HG03460 (cell line): ENCODE measurements at regions not wholly inside any gene's neighbourhood (a gene's known extent, or its start where the extent isn't known, plus 50 kb on each side); places are given as distances from the start of the nearest gene placed in this dataset.

Experiments
- ATAC-seq: cut with Tn5 transposase; IDR thresholded peaks from one replicate; pipeline ENCODE4 v1.9.1; 2021; ENCODE audit not compliant: unreplicated experiment

DNA sequence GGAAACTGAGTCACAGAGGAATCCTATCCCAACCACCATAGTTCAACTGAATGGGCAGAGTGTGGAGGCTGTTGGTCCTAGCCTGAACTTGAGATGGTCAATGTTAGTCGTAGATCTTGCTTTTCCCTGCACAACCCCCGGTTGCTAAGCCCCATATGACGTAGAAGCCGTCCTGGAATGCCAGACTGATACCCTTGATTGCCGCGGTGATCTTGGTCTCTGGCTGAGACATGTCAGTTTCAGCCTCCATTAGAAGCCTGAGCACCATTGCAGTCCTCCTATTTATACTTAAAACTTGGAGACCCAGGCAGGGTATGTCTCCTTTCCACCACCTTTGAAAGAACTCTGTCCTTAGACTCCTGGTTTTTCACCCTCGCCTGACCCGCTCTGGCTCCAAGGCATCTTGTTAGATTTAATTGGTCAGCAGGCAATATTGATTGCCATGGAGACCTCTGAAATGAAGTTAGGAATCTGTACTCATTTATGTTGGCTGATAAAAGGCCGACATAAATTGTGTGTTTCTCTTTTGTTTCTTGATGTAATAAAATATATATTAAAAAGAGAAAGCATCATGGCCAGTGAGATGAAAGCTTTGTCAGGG, 53.4 kb downstream of the RPLP1 start:
- no peak for ATAC-seq

DNA sequence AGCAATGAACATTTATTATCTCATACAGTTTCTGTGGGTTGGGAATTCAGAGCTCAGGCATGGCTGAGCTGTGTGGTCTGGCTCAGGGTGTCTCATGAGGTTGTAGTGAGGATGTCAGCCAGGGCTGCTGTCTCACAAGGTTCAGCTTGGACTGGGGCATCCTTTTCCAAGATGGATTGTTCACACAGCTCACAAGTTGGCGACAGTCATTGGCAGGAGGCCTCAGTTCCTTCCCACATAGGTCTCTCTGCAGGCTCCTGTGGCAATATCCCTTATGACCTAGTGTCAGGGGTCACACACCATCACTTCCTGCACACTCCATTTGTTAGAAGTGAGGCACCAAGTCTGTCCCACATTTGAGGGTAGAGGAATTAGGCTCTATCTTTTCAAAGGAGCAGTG, 56.0 kb downstream of the RPLP1 start:
- ATAC-seq = no peak

DNA sequence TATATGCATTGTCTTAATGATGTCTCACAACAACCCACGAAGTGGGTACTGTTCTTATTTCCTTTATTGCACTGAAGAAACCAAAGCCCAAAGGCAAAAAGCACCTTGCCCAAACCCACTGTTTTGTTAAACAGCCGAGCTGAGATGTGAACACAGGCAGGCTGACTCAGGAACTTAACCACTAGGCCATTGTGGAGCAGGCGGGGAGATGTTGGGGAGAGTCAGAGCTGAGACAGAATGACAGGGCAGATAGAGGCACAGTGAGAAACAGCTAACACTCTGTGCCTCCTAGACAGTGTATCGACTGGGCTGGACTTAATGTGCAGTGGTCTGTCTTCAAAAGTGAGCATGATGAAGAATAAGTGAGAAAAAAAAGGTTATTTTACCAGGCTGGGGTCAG, 56.5 kb downstream of the RPLP1 start:
- ATAC-seq = no peak

DNA sequence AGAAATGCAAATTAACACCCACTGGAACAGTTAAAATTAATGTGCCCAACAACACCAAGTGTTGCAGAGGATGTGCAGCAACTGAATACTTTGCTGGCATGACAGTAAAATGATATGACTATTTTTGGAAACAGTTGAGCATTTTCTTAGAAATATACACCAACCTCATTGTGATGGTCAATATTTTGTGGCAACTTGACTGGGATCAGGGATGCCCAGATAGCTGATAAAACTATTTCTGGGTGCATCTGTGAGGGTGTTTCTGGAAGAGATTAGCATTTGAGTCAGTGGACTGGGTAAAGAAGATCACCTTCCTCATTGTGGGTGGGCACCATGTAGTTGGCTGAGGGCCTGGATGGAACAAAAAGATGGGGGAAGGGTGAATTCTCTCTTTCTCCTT, 57.9 kb downstream of the RPLP1 start:
- no peak for ATAC-seq

DNA sequence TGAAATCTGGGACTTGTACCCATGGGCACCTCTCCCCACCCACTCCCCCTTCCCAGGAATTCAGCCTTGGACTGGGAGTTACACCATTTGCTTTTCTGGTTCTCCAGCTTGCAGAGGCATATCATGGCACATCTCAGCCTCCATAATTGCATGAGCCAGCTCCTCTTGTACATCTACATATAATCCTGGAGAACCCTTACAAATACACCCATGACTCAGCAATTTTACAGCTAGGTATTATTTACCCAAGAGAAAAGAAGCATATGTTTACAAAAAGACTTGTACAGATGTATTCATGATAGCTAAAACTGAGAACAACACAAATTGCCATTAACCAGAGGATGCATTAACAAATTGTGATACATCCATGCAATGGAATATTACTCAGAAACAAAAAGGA, 58.4 kb downstream of the RPLP1 start:
- ATAC-seq = no peak

DNA sequence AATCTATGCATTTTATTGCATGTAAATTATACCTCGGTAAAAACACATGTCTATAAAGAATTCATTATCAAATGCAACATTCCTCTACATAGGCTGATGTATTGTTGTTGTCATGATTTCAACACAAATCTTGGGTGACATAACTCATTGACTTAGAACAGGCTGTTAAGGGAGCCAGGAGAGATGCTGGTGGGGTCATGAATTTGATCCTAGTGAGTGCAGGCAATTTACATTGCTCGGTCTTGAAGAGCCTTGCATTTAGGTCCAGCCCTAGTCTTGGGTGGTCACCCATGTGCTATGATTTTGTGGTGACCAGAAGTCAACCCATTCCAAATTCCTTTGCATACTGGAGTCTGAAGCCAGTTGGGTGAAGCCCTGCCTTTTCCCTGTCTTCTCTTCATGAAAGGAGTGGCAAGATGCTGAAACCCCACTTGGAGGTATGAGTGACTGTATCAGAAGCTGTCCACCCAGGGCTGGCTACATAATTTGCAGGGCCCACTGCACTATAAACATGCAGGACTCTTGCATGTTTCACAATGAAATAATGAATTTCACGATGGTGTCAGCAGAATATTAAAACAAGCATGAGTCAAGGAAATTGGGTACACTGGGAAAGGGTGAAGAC, 59.2 kb downstream of the RPLP1 start:
- ATAC-seq = no peak

DNA sequence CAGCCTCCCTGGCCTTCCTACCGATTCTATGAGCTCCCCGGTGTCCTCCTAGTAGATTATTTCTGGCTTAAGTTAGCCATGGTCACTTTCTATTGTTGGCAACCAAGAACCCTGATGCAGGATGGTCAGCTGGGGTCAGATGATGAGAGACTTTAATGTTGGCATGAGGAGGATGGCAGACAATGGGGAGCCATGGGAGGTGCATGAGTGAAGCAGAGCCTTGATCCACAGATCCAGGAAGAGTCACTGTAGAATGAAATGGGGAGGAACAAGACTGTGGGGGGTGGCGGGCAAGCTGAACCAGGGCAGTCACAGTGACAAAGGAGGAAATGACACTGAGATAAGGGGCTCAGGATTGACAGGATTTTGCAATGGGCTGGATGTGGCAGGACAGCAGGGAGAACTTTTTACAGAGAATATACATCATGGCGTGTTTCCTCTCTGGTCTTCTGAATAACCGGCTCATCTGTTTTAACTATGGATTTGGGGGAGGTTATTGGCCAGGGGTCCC, 60.9 kb downstream of the RPLP1 start:
- ATAC-seq = no peak

DNA sequence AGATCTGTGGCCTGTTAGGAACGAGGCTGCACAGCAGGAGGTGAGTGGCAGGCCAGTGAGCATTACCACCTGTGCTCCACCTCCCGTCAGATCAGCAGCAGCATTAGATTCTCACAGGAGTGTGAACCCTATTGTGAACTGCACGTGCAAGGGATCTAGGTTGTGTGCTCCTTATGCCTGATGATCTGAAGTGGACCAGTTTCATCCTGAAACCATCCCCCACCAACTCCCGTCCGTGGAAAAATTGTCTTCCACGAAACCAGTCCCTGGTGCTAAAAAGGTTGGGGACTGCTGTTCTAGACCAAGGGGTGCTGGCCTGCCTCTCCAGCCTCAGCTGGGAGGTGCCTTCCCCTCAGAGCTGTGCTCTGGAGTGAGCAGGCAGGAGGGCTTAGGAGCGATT, 61.4 kb downstream of the RPLP1 start:
- ATAC-seq = no peak

DNA sequence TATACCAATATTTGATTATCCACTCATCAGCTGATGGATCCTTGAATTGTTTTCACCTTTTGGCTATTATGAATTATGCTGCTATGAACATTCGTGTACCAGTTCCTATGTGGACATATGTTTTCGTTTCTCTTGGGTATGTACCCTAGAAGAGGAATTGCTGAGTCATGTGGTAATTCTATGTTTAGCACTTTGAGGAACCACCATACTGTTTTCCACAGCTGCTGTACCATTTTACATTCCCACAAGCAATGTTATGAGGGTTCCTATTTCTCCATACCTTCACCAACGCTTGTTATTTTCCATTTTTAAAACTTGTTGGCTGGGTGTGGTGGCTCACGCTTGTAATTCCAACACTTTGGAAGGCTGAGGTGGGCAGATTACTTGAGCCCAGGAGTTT, 62.9 kb downstream of the RPLP1 start:
- ATAC-seq = no peak

DNA sequence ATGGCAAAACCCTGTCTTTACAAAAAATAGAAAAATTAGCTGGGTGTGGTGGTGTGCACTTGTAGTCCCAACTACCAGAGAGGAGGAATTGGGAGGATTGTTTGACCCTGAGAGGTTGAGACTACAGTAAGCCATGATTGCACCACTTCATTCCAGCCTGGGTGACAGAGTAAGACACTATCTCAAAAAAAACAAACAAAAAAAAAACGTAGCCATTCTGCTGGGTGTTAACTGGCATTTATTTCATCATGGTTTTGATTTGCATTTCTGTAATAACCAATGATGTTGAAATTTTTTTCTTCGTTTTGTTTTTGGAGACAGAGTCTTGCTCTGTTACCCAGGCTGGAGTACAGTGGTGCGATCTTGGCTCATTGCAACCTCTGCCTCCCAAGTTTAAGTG, 63.3 kb downstream of the RPLP1 start:
- ATAC-seq = no peak

DNA sequence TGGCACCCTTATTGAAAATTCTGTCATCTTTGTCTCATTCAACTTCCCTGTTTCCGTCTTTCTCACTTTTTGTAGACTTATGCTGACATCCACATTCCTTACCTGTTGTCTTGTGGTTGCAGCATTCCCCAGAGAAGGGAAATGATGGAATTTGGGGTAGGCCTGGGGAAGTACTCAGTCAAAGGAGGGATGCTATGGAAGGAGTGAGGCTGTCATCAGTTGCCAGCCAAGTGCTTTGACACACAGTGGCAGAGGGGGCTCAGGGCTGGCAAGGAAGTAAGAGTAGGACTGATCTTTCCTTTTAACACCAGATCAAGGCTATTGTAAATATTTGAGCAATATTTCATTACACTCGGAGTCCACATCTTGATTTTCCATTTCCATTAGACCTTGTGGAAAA, 64.4 kb downstream of the RPLP1 start:
- no peak for ATAC-seq

DNA sequence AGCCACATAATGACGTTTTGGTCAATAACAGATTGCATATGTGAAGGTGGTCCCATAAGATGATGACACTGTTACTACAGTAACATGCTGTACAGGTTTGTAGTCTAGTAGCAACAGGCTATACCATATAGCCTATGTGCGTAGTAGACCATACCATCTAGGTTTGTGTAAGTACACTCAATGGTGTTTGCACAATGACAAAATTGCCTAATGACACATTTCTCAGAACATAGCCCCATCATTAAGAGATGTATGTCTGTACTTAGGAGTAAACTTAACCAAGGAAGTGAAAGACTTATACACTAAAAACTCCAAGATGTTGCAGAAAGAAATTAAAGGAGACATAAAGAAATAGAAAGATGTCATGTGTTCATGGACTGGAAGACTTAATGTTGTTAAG, 66.2 kb downstream of the RPLP1 start:
- ATAC-seq = no peak

DNA sequence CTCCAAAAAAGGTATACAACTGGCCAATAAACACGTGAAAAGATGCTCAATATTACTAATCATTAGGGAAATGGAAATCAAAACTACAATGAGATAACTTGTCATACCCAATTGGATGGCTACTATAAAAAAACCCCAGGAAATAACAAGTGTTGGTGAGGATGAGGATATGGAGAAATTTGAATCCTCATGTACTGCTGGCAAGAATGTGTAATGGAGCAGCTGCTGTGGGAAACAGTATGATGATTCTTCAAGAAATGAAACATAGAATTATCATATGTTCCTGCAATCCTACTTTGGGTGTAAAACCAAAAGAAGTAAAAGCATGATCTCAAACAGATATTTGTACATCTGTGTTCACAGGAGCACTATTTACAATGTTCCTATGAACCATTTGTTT, 67.4 kb downstream of the RPLP1 start:
- no peak for ATAC-seq

DNA sequence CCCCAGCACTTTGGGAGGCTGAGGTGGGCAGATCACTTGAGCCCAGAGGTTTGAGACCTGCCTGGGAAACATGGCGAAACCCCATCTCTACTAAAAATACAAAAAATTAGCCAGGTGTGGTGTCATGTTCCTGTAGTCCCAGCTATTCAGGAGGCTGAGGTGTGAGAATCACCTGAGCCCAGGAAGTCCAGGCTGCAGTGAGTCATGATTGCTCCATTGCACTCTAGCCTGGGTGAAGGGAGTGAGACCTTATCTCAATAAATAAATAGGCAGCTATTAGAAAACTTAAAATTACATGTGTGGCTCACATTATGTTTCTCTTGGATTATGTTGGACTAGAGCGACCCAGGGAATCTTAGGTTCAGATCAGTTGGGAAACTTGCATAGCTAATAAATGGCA, 69.7 kb downstream of the RPLP1 start:
- no peak for ATAC-seq

DNA sequence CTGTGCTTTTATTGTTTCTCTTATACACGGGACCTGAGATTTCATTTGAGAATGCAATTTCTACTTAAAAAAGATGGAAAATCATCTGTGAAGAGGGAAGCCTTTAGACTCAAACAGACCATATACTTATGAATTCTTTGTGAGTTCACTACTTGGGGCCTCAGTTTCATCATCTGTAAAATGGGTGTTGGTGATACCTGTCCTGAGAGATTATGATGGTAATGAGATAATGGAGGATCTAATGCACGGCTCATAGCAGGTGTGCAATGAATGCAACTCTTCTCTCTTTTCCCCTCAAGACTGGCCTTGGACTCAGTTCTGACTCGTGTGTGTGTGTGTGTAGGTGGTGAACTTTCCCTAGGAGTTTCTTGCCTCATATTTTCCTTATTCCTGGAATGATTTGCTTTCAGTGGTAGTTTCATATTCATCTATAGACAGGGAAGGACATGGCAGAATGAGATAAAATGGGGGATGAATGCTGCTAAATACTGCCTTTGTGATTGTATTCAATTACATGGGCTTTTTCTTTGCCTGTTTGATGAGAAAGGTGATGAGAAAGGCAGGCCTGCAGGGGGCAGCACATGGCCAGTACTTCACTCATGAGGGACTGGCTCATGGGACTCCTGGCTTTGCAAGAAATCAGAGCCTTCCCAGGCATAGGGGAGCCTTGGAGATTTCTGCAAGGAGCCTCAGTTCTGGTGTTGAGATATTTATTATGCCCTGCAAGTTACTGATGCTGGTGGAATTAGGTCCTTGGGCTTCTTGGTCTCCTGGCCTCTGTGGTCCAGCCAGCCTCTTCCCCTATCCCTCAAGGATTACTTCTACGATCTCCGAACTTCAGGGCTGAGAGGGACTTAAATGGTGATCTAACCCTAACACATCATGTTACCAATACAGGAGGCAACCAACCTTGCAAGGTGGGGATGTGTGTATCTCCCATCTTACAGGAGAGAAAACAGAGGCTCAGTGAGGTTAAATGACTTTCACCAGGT, 70.7 kb downstream of the RPLP1 start:
- ATAC-seq = no peak

DNA sequence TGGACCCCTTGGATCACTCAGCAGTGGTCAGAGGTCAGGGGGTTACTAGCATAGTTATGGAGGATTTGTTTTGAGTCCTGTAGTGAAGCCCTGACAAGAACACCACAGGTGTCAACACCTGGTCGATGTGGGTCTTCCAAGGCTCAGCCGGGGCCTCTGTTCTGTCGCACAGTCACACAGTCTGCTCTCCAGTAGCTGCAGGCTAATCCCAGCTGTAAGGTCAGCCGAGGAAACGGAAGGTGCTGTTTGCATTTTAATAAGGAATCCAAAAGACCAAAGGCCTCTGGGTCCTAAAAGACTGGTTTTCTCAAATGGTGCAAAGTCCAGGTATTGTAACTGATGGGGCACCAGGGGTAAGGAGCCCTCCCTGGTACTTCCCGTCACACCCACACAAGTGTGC, 71.7 kb downstream of the RPLP1 start:
- ATAC-seq = no peak

DNA sequence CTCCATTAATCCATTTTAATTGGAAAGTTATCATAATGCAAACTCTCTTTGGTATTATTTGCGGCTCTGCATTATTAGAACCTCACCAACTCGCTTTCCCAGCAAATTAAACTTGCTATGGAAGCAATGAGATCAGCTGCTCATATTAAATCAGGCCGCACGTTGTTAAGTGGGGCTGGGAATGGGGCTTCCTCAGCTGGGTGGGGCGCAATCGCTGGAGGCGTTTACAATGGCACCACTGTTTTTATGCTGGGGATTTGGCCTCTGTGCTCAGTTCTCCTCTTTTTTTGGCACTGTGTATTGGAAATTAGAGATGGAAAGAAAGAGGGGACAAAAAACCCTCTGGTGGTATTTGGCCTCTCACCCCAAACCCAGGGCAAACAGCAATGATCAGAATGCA, 72.2 kb downstream of the RPLP1 start:
- no peak for ATAC-seq

DNA sequence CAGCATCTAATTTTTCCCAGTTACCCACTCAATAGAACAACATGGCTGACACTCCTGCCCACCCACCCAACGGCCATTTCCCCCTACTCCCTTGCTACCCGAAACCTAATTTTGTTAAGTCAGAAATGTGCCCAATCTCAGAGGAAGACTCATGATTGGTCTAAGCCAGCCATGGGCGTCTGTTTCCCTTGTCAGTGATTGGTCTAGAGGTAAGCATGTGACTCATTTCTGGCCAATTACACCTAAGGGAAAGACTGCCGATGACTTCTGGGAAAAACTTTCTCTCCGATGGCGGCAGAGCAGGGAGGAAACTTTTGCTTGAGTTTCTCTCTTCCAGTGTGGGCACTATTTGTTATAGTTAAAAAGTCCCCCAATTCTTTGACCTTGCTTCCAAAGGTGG, 72.9 kb downstream of the RPLP1 start:
- ATAC-seq = no peak

DNA sequence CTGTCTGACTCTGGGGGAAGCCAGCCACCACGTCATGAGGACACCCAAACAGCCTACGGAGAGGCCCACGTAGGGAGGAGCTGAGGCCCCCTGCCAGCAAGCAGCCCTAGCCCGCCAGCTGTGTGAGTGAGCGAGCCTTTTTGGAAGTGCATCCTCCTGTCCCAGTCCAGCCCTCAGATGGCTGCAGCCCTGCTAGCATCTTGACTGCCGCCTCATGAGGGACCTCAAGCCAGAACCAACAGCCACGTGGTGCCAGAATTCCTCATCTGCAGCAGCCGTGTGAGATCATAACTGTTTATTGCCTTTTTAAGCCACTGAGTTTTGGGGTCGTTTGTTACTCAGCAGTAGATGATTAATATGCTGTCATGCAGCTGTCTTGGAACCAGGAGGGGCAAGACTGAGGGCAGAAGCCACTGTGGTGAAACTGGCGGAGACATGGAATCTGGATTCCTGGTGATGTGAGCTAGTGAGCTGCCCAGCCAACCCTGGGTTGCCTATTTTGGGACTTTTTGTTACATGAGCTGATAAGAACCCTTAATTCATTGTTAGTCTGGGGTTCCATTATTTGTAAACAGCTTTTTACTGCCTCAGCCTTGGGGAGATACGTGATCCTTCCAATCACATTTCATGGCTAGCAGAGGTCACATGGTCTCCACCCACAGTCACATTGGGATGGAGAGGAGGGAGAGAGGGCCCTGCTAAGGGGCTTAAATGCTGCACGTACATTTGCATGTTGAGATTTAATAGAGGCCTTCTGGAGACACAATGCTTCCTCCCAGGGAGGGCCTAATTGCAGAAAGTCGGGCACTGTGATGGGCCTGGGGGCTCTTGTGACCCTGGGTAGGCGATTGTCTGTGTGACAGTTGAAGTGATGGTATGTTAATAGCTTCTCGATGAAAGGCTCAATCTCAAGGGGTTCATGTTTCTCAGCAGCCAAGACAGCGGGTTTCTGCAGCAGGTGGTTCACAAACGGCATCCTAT, 73.8 kb downstream of the RPLP1 start:
- no peak for ATAC-seq

DNA sequence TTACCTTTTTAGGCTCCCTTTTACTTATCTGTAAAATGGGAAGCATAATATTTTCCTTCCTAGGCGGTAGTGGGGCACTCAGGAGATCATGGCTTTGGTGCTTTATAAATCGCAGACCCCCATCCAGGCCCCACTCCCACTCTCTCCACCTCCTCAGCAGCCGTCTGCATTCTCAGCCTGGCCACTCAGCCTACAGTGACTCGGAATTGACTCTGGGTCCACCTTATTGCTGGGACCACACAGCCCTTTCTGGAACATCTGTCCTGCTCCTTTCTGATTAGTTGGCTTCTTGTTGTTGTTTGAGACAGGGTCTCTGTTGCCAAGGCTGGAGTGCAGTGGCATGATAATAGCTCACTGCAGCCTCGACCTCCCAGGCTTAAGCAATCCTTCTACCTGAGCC, 76.5 kb downstream of the RPLP1 start:
- ATAC-seq = no peak
